SK-N-SH (cell line): ENCODE measurements at regions not wholly inside any gene's neighbourhood (a gene's known extent, or its start where the extent isn't known, plus 50 kb on each side); places are given as distances from the start of the nearest gene placed in this dataset.

ENCODE experiments used
- CTCF ChIA-PET: fragments of 300-600, 350-600 bp; formaldehyde crosslinking; extraction: SDS; loops from one replicate; lab custom pipeline; 2021; lab: Yijun Ruan, JAX
- POLR2A ChIA-PET: fragments of 350-600 bp; sonication (Branson Sonifier 250); formaldehyde crosslinking; extraction: SDS; loops from one replicate; lab custom pipeline; 2020; ENCODE audit warnings: antibody characterized with exemption, inconsistent platforms; lab: Yijun Ruan, JAX
- DNase-seq: peaks from one replicate; pipeline ENCODE4 v3.0.0; 2012
- H2AFZ ChIP-seq: fragments of 200-600 bp; sonication (generic); 2 replicates; pipeline ENCODE4 v1.8.1; 2016; ENCODE audit warnings: antibody characterized with exemption, mild to moderate bottlenecking, low read depth
- H3F3A ChIP-seq: fragments of 200-600 bp; sonication (generic); replicated peaks from 2 replicates; pipeline ENCODE3; 2016; ENCODE audit warnings: antibody characterized with exemption, mild to moderate bottlenecking; ENCODE audit not compliant: insufficient read depth
- H3K27ac ChIP-seq, 2 experiments: fragments of 200-500 bp in 1 of 2; fragments of 200-600 bp in 1 of 2; sonication (Bioruptor generic) in 1 of 2; sonication (generic), shearing (Covaris generic) in 1 of 2; 2 replicates each; pipeline versions ENCODE4 v1.5.1 to v1.6.1; 2014 to 2016; ENCODE audit warnings: low read depth in 2 of 2, inconsistent platforms in 1 of 2, low read length in 1 of 2, mild to moderate bottlenecking in 1 of 2, mixed read lengths in 1 of 2
- H3K27me3 ChIP-seq: fragments of 200-600 bp; sonication (generic), shearing (Covaris generic); 2 replicates; pipeline ENCODE4 v1.6.1; 2016; ENCODE audit warnings: mixed run types; ENCODE audit not compliant: insufficient read depth
- H3K36me3 ChIP-seq, 2 experiments: fragments of 200-500 bp in 1 of 2; fragments of 200-600 bp in 1 of 2; sonication (Bioruptor generic) in 1 of 2; sonication (generic) in 1 of 2; replicated peaks in 1 of 2; 2 replicates each; pipeline versions ENCODE3 to v1.5.1; 2014 to 2016; ENCODE audit warnings: low read length in 1 of 2, mild to moderate bottlenecking in 1 of 2; ENCODE audit not compliant: insufficient read depth in 2 of 2, control insufficient read depth in 1 of 2
- H3K4me1 ChIP-seq, 2 experiments: fragments of 200-500 bp in 1 of 2; fragments of 200-600 bp in 1 of 2; sonication (Bioruptor generic) in 1 of 2; sonication (generic), shearing (Covaris generic) in 1 of 2; 2 replicates each; pipeline versions ENCODE4 v1.5.1 to v1.6.1; 2014 to 2016; ENCODE audit warnings: low read depth in 1 of 2, low read length in 1 of 2, mixed run types in 1 of 2; ENCODE audit not compliant: insufficient read depth in 2 of 2, control insufficient read depth in 1 of 2
- H3K4me2 ChIP-seq: fragments of 200-600 bp; sonication (generic), shearing (Covaris generic); 2 replicates; pipeline ENCODE4 v1.6.1; 2017; ENCODE audit warnings: mixed run types
- H3K4me3 ChIP-seq, 2 experiments: fragments of 200-500 bp in 1 of 2; fragments of 200-600 bp in 1 of 2; sonication (Bioruptor generic) in 1 of 2; sonication (generic), shearing (Covaris generic) in 1 of 2; 2 replicates each; pipeline versions ENCODE4 v1.5.1 to v1.8.1; 2014 to 2016; ENCODE audit warnings: low read depth in 2 of 2, inconsistent platforms in 1 of 2, low read length in 1 of 2, mild to moderate bottlenecking in 1 of 2, mixed read lengths in 1 of 2, moderate library complexity in 1 of 2
- H3K79me2 ChIP-seq: fragments of 200-600 bp; sonication (generic); 2 replicates; pipeline ENCODE4 v1.8.1; 2017; ENCODE audit warnings: mild to moderate bottlenecking; ENCODE audit not compliant: insufficient read depth
- H3K9ac ChIP-seq: fragments of 200-600 bp; sonication (generic); 2 replicates; pipeline ENCODE4 v1.6.1; 2017; ENCODE audit warnings: mixed run types
- H3K9me2 ChIP-seq: fragments of 200-600 bp; sonication (generic); 2 replicates; pipeline ENCODE4 v1.6.1; 2017; ENCODE audit warnings: mixed run types
- H3K9me3 ChIP-seq: fragments of 200-600 bp; sonication (generic); 2 replicates; pipeline ENCODE4 v1.6.1; 2017; ENCODE audit warnings: mixed run types, mild to moderate bottlenecking, moderate library complexity
- H4K20me1 ChIP-seq: fragments of 200-600 bp; sonication (generic); 2 replicates; pipeline ENCODE4 v1.6.1; 2017; ENCODE audit warnings: mild to moderate bottlenecking, mixed run types; ENCODE audit not compliant: insufficient read depth
- EZH2phosphoT487 ChIP-seq: fragments of 200-600 bp; sonication (generic); IDR thresholded peaks from 2 replicates; pipeline ENCODE4 v1.6.1; 2017; ENCODE audit warnings: low read depth, mixed run types, mild to moderate bottlenecking, antibody characterized with exemption, moderate library complexity, borderline replicate concordance
- FOSL2 ChIP-seq: IDR thresholded peaks from 2 replicates; pipeline ENCODE4 v1.4.0; 2012; ENCODE audit warnings: low read depth, mild to moderate bottlenecking, moderate library complexity, borderline replicate concordance
- FOXJ3 ChIP-seq: sonication (generic); formaldehyde crosslinking; IDR thresholded peaks from 2 replicates; pipeline ENCODE4 v1.5.1; 2020; ENCODE audit warnings: mild to moderate bottlenecking, missing genetic modification reagents
- GABPA ChIP-seq: IDR thresholded peaks from 2 replicates; pipeline ENCODE4 v1.4.0; 2012; ENCODE audit warnings: low read depth, mild to moderate bottlenecking
- JUND ChIP-seq: IDR thresholded peaks from 2 replicates; pipeline ENCODE4 v1.4.0; 2012
- MEF2A ChIP-seq: IDR thresholded peaks from 2 replicates; pipeline ENCODE4 v1.4.0; 2012; ENCODE audit warnings: low read depth, borderline replicate concordance
- MXI1 ChIP-seq: IDR thresholded peaks from 2 replicates; pipeline ENCODE4 v1.6.1; 2012; ENCODE audit warnings: mild to moderate bottlenecking, low read depth, low read length, improper control_type of control experiment
- NFIC ChIP-seq: IDR thresholded peaks from 2 replicates; pipeline ENCODE4 v1.4.0; 2012; ENCODE audit warnings: borderline replicate concordance
- NRF1 ChIP-seq: IDR thresholded peaks from 2 replicates; pipeline ENCODE4 v1.6.1; 2012; ENCODE audit warnings: low read depth, mild to moderate bottlenecking, low read length
- POLR2AphosphoS5 ChIP-seq: IDR thresholded peaks from 2 replicates; pipeline ENCODE4 v1.6.1; 2012; ENCODE audit warnings: low read depth, low read length
- RCOR1 ChIP-seq: fragments of 150-350 bp; IDR thresholded peaks from 2 replicates; pipeline ENCODE4 v1.6.1; 2017; ENCODE audit warnings: antibody characterized with exemption, low read length
- RXRA ChIP-seq: IDR thresholded peaks from 2 replicates; pipeline ENCODE4 v1.4.0; 2012; ENCODE audit warnings: low read depth, mild to moderate bottlenecking, borderline replicate concordance
- SIN3A ChIP-seq: IDR thresholded peaks from 2 replicates; pipeline ENCODE4 v1.6.1; 2012; ENCODE audit warnings: low read depth, mild to moderate bottlenecking, low read length, moderate library complexity, borderline replicate concordance
- SMC3 ChIP-seq: IDR thresholded peaks from 2 replicates; pipeline ENCODE4 v1.6.1; 2012; ENCODE audit warnings: low read depth, low read length, improper control_type of control experiment
- TCF12 ChIP-seq: IDR thresholded peaks from 2 replicates; pipeline ENCODE4 v1.4.0; 2012
- WGBS: methylation state at CpG from one replicate; pipeline ENCODE4 v1.1.6; 2017; ENCODE audit warnings: low lambda C conversion rate; 5-methylcytosine and 5-hydroxymethylcytosine counted together
- TF ChIP-seq, protein P1 (sequence below): IDR thresholded peaks from 2 replicates; pipeline ENCODE4; 2012
- TF ChIP-seq, protein P2 (sequence below): fragments of 150-350 bp; IDR thresholded peaks from 2 replicates; pipeline ENCODE4 v1.6.1; 2017; ENCODE audit warnings: antibody characterized with exemption, low read length, low read depth, borderline replicate concordance
- TF ChIP-seq, protein P3 (sequence below): IDR thresholded peaks from 2 replicates; pipeline ENCODE4 v1.4.0; 2012; ENCODE audit warnings: low read depth

DNA sequence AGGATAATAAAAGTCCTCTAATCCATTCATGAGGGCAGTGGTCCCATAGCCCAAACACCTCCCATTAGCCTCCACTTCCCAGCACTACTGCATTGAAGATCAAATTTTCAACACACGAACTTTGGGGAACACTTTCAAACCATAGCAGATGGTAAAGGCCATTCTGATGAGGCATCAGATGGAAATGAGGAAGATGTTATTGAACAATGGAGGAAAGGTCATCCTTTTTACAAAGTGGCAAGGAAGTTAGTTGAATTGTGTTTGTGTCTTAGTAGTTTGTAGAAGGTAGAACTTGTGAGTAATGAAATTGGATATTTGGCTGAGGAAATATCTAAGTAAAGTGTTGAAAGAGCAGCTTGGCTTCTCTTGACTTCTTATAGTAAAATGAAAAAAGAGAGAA is 93.3 kb upstream of the NLRP1 start (continued):
- TF ChIP-seq, protein P1, sequence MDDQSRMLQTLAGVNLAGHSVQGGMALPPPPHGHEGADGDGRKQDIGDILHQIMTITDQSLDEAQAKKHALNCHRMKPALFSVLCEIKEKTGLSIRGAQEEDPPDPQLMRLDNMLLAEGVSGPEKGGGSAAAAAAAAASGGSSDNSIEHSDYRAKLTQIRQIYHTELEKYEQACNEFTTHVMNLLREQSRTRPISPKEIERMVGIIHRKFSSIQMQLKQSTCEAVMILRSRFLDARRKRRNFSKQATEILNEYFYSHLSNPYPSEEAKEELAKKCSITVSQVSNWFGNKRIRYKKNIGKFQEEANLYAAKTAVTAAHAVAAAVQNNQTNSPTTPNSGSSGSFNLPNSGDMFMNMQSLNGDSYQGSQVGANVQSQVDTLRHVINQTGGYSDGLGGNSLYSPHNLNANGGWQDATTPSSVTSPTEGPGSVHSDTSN: no peak
- TF ChIP-seq NFIC: no peak
- TF ChIP-seq, all 33 proteins: peak for 0

DNA sequence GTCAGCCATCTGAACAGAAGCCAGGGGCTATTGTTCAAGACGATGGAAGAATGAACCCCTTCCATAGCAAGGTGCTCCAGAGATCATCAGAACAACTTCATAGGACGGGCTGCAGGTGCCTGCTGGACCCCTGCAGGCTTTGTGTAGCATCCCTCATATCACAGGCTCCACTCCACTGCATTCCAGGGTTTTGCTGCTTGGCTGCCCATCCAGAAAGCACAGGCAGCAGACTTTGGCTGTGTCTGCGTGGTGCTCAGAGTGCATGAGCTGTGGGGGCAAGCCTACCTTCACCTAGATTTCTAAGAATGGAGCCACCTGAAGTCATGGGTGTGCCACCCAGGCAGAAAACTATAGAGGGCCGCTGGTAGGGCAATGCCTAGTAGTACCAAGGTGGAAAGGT is 93.9 kb upstream of the NLRP1 start:
- Histone ChIP-seq H3K9me2 (no peaks in the 10 kb centered on the region), H3K4me1 (no peaks in the 10 kb centered on the region), H4K20me1 (no peaks in the 10 kb centered on the region), H2AFZ (no peak overlapping the region), H3K27ac (no peak overlapping the region), H3F3A (no peaks in the 10 kb centered on the region), H3K36me3 (no peaks in the 10 kb centered on the region), H3K9ac (no peak overlapping the region), H3K79me2 (no peaks in the 10 kb centered on the region), H3K4me2 (no peak overlapping the region), H3K27me3 (peaks cover 22% of the 10 kb centered on the region; the same call in 1 of the 2 replicates), H3K4me3 (no peak overlapping the region), H3K9me3 (no peaks in the 10 kb centered on the region)
- DNase-seq: no peak
- TF ChIP-seq FOSL2: no peak
- TF ChIP-seq GABPA: no peak
- TF ChIP-seq RCOR1: no peak
- no peak for TF ChIP-seq SMC3
- TF ChIP-seq JUND: no peak
- TF ChIP-seq, protein P1: no peak
- TF ChIP-seq FOXJ3 (CRISPR knock-in tag): no peak
- TF ChIP-seq, protein P2, sequence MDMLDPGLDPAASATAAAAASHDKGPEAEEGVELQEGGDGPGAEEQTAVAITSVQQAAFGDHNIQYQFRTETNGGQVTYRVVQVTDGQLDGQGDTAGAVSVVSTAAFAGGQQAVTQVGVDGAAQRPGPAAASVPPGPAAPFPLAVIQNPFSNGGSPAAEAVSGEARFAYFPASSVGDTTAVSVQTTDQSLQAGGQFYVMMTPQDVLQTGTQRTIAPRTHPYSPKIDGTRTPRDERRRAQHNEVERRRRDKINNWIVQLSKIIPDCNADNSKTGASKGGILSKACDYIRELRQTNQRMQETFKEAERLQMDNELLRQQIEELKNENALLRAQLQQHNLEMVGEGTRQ: no peak
- no peak for TF ChIP-seq TCF12
- ChIA-PET CTCF (no interaction called here), POLR2A (no interaction called here)
- WGBS: 0% methylated on average over 1 of the region's 4 CpGs

DNA sequence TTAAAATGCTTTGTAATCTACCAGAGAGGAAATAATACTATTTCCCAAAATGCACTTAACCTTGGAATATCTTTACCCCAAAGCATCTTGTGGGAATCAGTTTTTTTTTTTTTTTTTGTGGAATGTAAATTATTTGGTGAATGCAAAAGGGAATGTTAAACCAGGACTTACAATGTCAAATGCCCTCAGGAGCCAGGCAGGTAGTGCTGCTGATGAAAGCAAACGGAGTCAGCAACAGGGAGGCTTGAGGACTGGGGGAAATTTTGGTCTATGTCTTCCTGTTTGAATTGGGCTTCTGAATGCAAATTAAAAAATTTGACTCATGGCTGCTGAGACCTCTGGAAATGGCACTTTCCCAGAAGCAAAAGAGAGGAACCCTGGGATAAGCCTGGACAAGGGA is 96.5 kb upstream of the NLRP1 start:
- ChIA-PET POLR2A (no interaction called here), CTCF (no interaction called here)
- no peaks in the 10 kb centered on the region for H3F3A ChIP-seq
- H3K27me3 ChIP-seq: peaks cover 22% of the 10 kb centered on the region; the same call in 1 of the 2 replicates
- H3K4me3 ChIP-seq: no peak overlapping the region
- H2AFZ ChIP-seq: no peak overlapping the region
- WGBS: 0% methylated on average over 1 of the region's 1 CpG
- no peaks in the 10 kb centered on the region for H4K20me1 ChIP-seq
- H3K9me2 ChIP-seq: no peaks in the 10 kb centered on the region
- H3K27ac ChIP-seq: no peak overlapping the region
- H3K36me3 ChIP-seq: no peaks in the 10 kb centered on the region
- no peaks in the 10 kb centered on the region for H3K9me3 ChIP-seq
- no peaks in the 10 kb centered on the region for H3K4me1 ChIP-seq
- H3K9ac ChIP-seq: no peak overlapping the region
- TF ChIP-seq FOSL2 (no peak), MXI1 (no peak), FOXJ3 (CRISPR knock-in tag) (no peak), SMC3 (no peak), RCOR1 (no peak), MEF2A (no peak), GABPA (no peak), NRF1 (no peak), RXRA (no peak), EZH2phosphoT487 (no peak), SIN3A (no peak), POLR2AphosphoS5 (no peak)
- TF ChIP-seq, protein P3, sequence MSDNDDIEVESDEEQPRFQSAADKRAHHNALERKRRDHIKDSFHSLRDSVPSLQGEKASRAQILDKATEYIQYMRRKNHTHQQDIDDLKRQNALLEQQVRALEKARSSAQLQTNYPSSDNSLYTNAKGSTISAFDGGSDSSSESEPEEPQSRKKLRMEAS: no peak
- TF ChIP-seq, protein P2: no peak
- TF ChIP-seq, protein P1: no peak
- H3K4me2 ChIP-seq: no peak overlapping the region
- no peaks in the 10 kb centered on the region for H3K79me2 ChIP-seq
- DNase-seq: no peak
